ENCODE measurements at regions not wholly inside any gene's neighbourhood (a gene's known extent, or its start where the extent isn't known, plus 50 kb on each side); places are given as distances from the start of the nearest gene placed in this dataset.

- TF ChIP-seq POLR2AphosphoS5 (IDR thresholded peaks at IDR 0.05) (no peak), EP300 (IDR thresholded peaks at IDR 0.05) (no peak), POLR2A (IDR thresholded peaks at IDR 0.05; ENCODE audit: low read depth) (no peak)
- TF ChIP-seq, protein P1, sequence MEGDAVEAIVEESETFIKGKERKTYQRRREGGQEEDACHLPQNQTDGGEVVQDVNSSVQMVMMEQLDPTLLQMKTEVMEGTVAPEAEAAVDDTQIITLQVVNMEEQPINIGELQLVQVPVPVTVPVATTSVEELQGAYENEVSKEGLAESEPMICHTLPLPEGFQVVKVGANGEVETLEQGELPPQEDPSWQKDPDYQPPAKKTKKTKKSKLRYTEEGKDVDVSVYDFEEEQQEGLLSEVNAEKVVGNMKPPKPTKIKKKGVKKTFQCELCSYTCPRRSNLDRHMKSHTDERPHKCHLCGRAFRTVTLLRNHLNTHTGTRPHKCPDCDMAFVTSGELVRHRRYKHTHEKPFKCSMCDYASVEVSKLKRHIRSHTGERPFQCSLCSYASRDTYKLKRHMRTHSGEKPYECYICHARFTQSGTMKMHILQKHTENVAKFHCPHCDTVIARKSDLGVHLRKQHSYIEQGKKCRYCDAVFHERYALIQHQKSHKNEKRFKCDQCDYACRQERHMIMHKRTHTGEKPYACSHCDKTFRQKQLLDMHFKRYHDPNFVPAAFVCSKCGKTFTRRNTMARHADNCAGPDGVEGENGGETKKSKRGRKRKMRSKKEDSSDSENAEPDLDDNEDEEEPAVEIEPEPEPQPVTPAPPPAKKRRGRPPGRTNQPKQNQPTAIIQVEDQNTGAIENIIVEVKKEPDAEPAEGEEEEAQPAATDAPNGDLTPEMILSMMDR (IDR thresholded peaks at IDR 0.05), result no peak
- H3K4me1 ChIP-seq, result peaks cover 21 to 27% (median 24%) of the 10 kb centered on the region in 4 donors
- H3K36me3 ChIP-seq, result no peaks in the 10 kb centered on the region
- H3K9me3 ChIP-seq, result no peaks in the 10 kb centered on the region
- intact Hi-C loops (cut with DNase I), result no loop called here
- H3K4me3 ChIP-seq, result no peak overlapping the region
- WGBS, result 60% methylated on average over 2 of the region's 2 CpGs
- peak overlapping the region; percentile 29 to 78 (median 59) for H3K27ac ChIP-seq (replicated peaks in 1 of 4)
- no peaks in the 10 kb centered on the region for H3K27me3 ChIP-seq
- no peak for DNase-seq (ENCODE audit: extremely low spot score)
These were observed 98.1 kb upstream of the OTUD4 start for GRCh38 chr4:145278341-145279121.

GRCh38 chr4:145277011-145277410, 96.6 kb upstream of the OTUD4 start:
- DNase-seq (ENCODE audit: extremely low spot score), result no peak
- Histone ChIP-seq H3K36me3 (no peaks in the 10 kb centered on the region), H3K27me3 (no peaks in the 10 kb centered on the region), H3K4me3 (no peak overlapping the region), H3K9me3 (no peaks in the 10 kb centered on the region), H3K27ac (replicated peaks in 1 of 4) (no peak overlapping the region), H3K4me1 (peaks cover 21 to 27% (median 24%) of the 10 kb centered on the region in 4 donors)
- no peak for TF ChIP-seq EP300 (IDR thresholded peaks at IDR 0.05)
- TF ChIP-seq POLR2A (IDR thresholded peaks at IDR 0.05; ENCODE audit: low read depth), result no peak
- TF ChIP-seq, protein P1 (IDR thresholded peaks at IDR 0.05), result no peak
- no peak for TF ChIP-seq POLR2AphosphoS5 (IDR thresholded peaks at IDR 0.05)
- 64% methylated on average over 1 of the region's 1 CpG for WGBS
- intact Hi-C loops (cut with DNase I), result no loop called here

- H3K27ac ChIP-seq (replicated peaks in 1 of 4), result no peak overlapping the region
- TF ChIP-seq POLR2A (IDR thresholded peaks at IDR 0.05; ENCODE audit: low read depth), result no peak
- TF ChIP-seq, protein P1 (IDR thresholded peaks at IDR 0.05), result no peak
- no peak for TF ChIP-seq POLR2AphosphoS5 (IDR thresholded peaks at IDR 0.05)
- no peak for TF ChIP-seq EP300 (IDR thresholded peaks at IDR 0.05)
- WGBS, result 84% methylated on average over 4 of the region's 4 CpGs
- intact Hi-C loops (cut with DNase I), result no loop called here
- H3K27me3 ChIP-seq, result no peaks in the 10 kb centered on the region
- no peak overlapping the region for H3K4me3 ChIP-seq
- H3K9me3 ChIP-seq, result no peaks in the 10 kb centered on the region
- H3K36me3 ChIP-seq, result no peaks in the 10 kb centered on the region
- no peak for DNase-seq (ENCODE audit: extremely low spot score)
- H3K4me1 ChIP-seq, result peaks cover 21 to 27% (median 24%) of the 10 kb centered on the region in 4 donors
These were observed 95.7 kb upstream of the OTUD4 start for GRCh38 chr4:145276050-145276449.

- no peaks in the 10 kb centered on the region for H3K27me3 ChIP-seq
- H3K36me3 ChIP-seq, result no peaks in the 10 kb centered on the region
- WGBS, result 50% methylated on average over 2 of the region's 2 CpGs
- DNase-seq (ENCODE audit: extremely low spot score), result no peak
- H3K9me3 ChIP-seq, result no peaks in the 10 kb centered on the region
- H3K27ac ChIP-seq (replicated peaks in 1 of 4), result no peak overlapping the region
- H3K4me1 ChIP-seq, result no peaks in the 10 kb centered on the region
- intact Hi-C loops (cut with DNase I), result no loop called here
- H3K4me3 ChIP-seq, result no peak overlapping the region
- TF ChIP-seq POLR2A (IDR thresholded peaks at IDR 0.05; ENCODE audit: low read depth), result no peak
- no peak for TF ChIP-seq POLR2AphosphoS5 (IDR thresholded peaks at IDR 0.05)
- TF ChIP-seq EP300 (IDR thresholded peaks at IDR 0.05), result no peak
- TF ChIP-seq, protein P1 (IDR thresholded peaks at IDR 0.05), result no peak
These were observed 90.8 kb upstream of the OTUD4 start for GRCh38 chr4:145271194-145271593.
